Upper lobe of left lung (tissue), 6 donors: ENCODE measurements at regions not wholly inside any gene's neighbourhood (a gene's known extent, or its start where the extent isn't known, plus 50 kb on each side); places are given as distances from the start of the nearest gene placed in this dataset.

Experiments
- ATAC-seq, 2 donors: fragments of 200-7000 bp; cut with Tn5 transposase; one replicate each; pipeline ENCODE4 v1.9.1; 2022; ENCODE audit warnings: mild to moderate bottlenecking in 2 of 2, moderate library complexity in 2 of 2; ENCODE audit not compliant: low FRiP score in 2 of 2
- DNase-seq, 2 donors: peaks; one replicate each; pipeline ENCODE4 v3.0.0-alpha.2; 2019 to 2020
- H3K27ac ChIP-seq, 4 donors: fragments of 200-600 bp; sonication (generic); one replicate each; pipeline ENCODE4 v1.5.1; 2016 to 2019
- H3K27me3 ChIP-seq, 4 donors: fragments of 200-600 bp; sonication (generic); one replicate each; pipeline ENCODE4 v1.5.1; 2017 to 2019
- H3K36me3 ChIP-seq, 4 donors: fragments of 200-600 bp; sonication (generic); one replicate each; pipeline ENCODE4 v1.5.1; 2016 to 2019
- H3K4me1 ChIP-seq, 4 donors: fragments of 200-600 bp; sonication (generic); one replicate each; pipeline ENCODE4 v1.5.1; 2018 to 2019
- H3K4me3 ChIP-seq, 4 donors: fragments of 200-600 bp; sonication (generic); one replicate each; pipeline ENCODE4 v1.5.1; 2017 to 2019; ENCODE audit warnings: mild to moderate bottlenecking in 2 of 4, moderate library complexity in 1 of 4
- H3K9me3 ChIP-seq, 4 donors: fragments of 200-600 bp; sonication (generic); one replicate each; pipeline ENCODE4 v1.5.1; 2018 to 2019
- CTCF ChIP-seq, 6 experiments: fragments of 450-650 bp in 4 of 6; fragments of 200-600 bp in 2 of 6; sonication (generic) in 2 of 6; IDR thresholded peaks; one replicate each; pipeline ENCODE4 v1.5.1; 2016 to 2019; ENCODE audit warnings: antibody characterized with exemption in 6 of 6
- EP300 ChIP-seq, 4 donors: sonication (generic); formaldehyde crosslinking; IDR thresholded peaks; one replicate each; pipeline ENCODE4 v1.5.1; 2017; ENCODE audit warnings: antibody characterized with exemption in 4 of 4, control low read depth in 2 of 4
- POLR2A ChIP-seq, 4 donors: fragments of 450-650 bp; IDR thresholded peaks; one replicate each; pipeline ENCODE4 v1.5.1; 2016 to 2017; ENCODE audit warnings: antibody characterized with exemption in 4 of 4, mild to moderate bottlenecking in 2 of 4
- POLR2AphosphoS5 ChIP-seq, 2 donors: sonication (generic); formaldehyde crosslinking; IDR thresholded peaks; one replicate each; pipeline ENCODE4 v1.5.1; 2017; ENCODE audit warnings: antibody characterized with exemption in 2 of 2
- WGBS, 2 donors: methylation state at CpG; one replicate each; pipeline ENCODE4 v1.1.5; 2017 to 2018; 5-methylcytosine and 5-hydroxymethylcytosine counted together
- donor health status: DM: no; HTN: no; CAD: no; lungs with moderate emphysema.
- donor health status: DM: no; HTN: yes; CAD: no; lungs with severe emphysema.

- Histone ChIP-seq H3K9me3 (no peaks in the 10 kb centered on the region), H3K4me1 (peaks cover 0 to 2% (median 0%) of the 10 kb centered on the region in 4 donors), H3K27me3 (no peaks in the 10 kb centered on the region), H3K4me3 (no peak overlapping the region), H3K27ac (no peak overlapping the region), H3K36me3 (no peaks in the 10 kb centered on the region)
- 76 to 85% methylated on average over 1 of the region's 1 CpG for WGBS, 2 donors
- TF ChIP-seq POLR2A (IDR thresholded peaks at IDR 0.05) (no peak), POLR2AphosphoS5 (IDR thresholded peaks at IDR 0.05) (no peak), CTCF (IDR thresholded peaks at IDR 0.05) (no peak), EP300 (IDR thresholded peaks at IDR 0.05) (no peak)
- DNase-seq (no peak), ATAC-seq (no peak)
Observed at GRCh38 chr9:26606756-26607155, 285.8 kb downstream of the CAAP1 start.

- TF ChIP-seq POLR2A (IDR thresholded peaks at IDR 0.05) = no peak
- TF ChIP-seq CTCF (IDR thresholded peaks at IDR 0.05) = no peak
- TF ChIP-seq POLR2AphosphoS5 (IDR thresholded peaks at IDR 0.05) = no peak
- no peak for TF ChIP-seq EP300 (IDR thresholded peaks at IDR 0.05)
- WGBS, 2 donors = 47 to 57% methylated on average over 1 of the region's 1 CpG
- Histone ChIP-seq H3K27ac (no peak overlapping the region), H3K9me3 (no peaks in the 10 kb centered on the region), H3K36me3 (no peaks in the 10 kb centered on the region), H3K4me3 (no peak overlapping the region), H3K4me1 (peaks cover 0 to 2% (median 0%) of the 10 kb centered on the region in 4 donors), H3K27me3 (no peaks in the 10 kb centered on the region)
- peak; percentile 43 to 80 for ATAC-seq
- DNase-seq = peak in 1 of 2 donors; percentile 49
Observed at GRCh38 chr9:26605367-26605766, 287.2 kb downstream of the CAAP1 start.

GRCh38 chr9:26604076-26604662 is 288.4 kb downstream of the CAAP1 start:
- Histone ChIP-seq H3K36me3 (no peaks in the 10 kb centered on the region), H3K4me1 (peaks cover 0 to 2% (median 0%) of the 10 kb centered on the region in 4 donors), H3K9me3 (no peaks in the 10 kb centered on the region), H3K27ac (no peak overlapping the region), H3K27me3 (no peaks in the 10 kb centered on the region), H3K4me3 (no peak overlapping the region)
- DNase-seq (no peak), ATAC-seq (no peak)
- TF ChIP-seq EP300 (IDR thresholded peaks at IDR 0.05) (no peak), CTCF (IDR thresholded peaks at IDR 0.05) (no peak), POLR2A (IDR thresholded peaks at IDR 0.05) (no peak), POLR2AphosphoS5 (IDR thresholded peaks at IDR 0.05) (no peak)
- 68 to 80% methylated on average over 4 of the region's 4 CpGs for WGBS, 2 donors

- no peak for ATAC-seq
- peaks cover 0 to 2% (median 0%) of the 10 kb centered on the region in 4 donors for H3K4me1 ChIP-seq
- H3K9me3 ChIP-seq = no peaks in the 10 kb centered on the region
- H3K27me3 ChIP-seq = no peaks in the 10 kb centered on the region
- no peak for DNase-seq
- no peaks in the 10 kb centered on the region for H3K36me3 ChIP-seq
- no peak overlapping the region for H3K4me3 ChIP-seq
- H3K27ac ChIP-seq = no peak overlapping the region
- TF ChIP-seq CTCF (IDR thresholded peaks at IDR 0.05) = no peak
- TF ChIP-seq EP300 (IDR thresholded peaks at IDR 0.05) = no peak
- TF ChIP-seq POLR2AphosphoS5 (IDR thresholded peaks at IDR 0.05) = no peak
- TF ChIP-seq POLR2A (IDR thresholded peaks at IDR 0.05) = no peak
Observed at GRCh38 chr9:26603617-26604016, 289.0 kb downstream of the CAAP1 start.

GRCh38 chr9:26597542-26598149 is 295.0 kb downstream of the CAAP1 start:
- DNase-seq (no peak), ATAC-seq (no peak)
- Histone ChIP-seq H3K4me1 (no peaks in the 10 kb centered on the region), H3K27me3 (no peaks in the 10 kb centered on the region), H3K4me3 (no peak overlapping the region), H3K9me3 (no peaks in the 10 kb centered on the region), H3K36me3 (no peaks in the 10 kb centered on the region), H3K27ac (no peak overlapping the region)
- TF ChIP-seq POLR2AphosphoS5 (IDR thresholded peaks at IDR 0.05) = no peak
- TF ChIP-seq EP300 (IDR thresholded peaks at IDR 0.05) = no peak
- no peak for TF ChIP-seq CTCF (IDR thresholded peaks at IDR 0.05)
- TF ChIP-seq POLR2A (IDR thresholded peaks at IDR 0.05) = no peak
- WGBS, 2 donors = 73 to 77% methylated on average over 5 of the region's 5 CpGs
